ENCODE measurements at regions not wholly inside any gene's neighbourhood (a gene's known extent, or its start where the extent isn't known, plus 50 kb on each side); places are given as distances from the start of the nearest gene placed in this dataset.

GRCh38 chr19:31892060-31892459, 453.4 kb upstream of the ZNF507 start:
- TF ChIP-seq CTCF (IDR thresholded peaks at IDR 0.05), result no peak
- no peak for TF ChIP-seq POLR2A (IDR thresholded peaks at IDR 0.05)
- TF ChIP-seq POLR2AphosphoS5 (IDR thresholded peaks at IDR 0.05), result no peak
